NCI-H524 treated with DMSO at 0.1 percent for 48 hours (cell line): ENCODE measurements at regions not wholly inside any gene's neighbourhood (a gene's known extent, or its start where the extent isn't known, plus 50 kb on each side); places are given as distances from the start of the nearest gene placed in this dataset.
"Not testable (repeated sequence)": the region's sequence is repeated elsewhere in the genome, so short reads cannot be mapped to it uniquely, and the experiment has no call there.

Source experiments
- DNase-seq: peaks from one replicate; lab custom pipeline; 2025; lab: John Stamatoyannopoulos, UW

DNA sequence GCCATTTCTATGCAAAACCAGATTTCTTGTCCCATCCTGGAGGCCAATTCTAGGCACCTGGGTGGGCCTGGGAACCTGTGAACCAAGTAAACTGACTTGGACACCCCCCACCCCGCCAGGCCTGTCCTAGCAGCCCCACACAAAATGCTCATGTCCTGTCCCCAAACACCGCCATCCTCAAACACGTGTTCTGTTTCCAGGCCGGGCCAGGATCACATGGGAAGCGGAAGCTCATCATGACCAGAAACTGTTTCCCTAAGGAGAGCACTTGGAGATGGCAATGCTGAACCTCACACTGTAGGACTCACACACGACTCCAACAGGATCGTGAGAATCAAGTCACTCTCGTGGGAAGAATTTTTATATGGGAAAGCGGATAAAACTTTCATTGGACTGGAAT, 78.7 kb upstream of the DRD5 start:
- DNase-seq: not testable (repeated sequence)

DNA sequence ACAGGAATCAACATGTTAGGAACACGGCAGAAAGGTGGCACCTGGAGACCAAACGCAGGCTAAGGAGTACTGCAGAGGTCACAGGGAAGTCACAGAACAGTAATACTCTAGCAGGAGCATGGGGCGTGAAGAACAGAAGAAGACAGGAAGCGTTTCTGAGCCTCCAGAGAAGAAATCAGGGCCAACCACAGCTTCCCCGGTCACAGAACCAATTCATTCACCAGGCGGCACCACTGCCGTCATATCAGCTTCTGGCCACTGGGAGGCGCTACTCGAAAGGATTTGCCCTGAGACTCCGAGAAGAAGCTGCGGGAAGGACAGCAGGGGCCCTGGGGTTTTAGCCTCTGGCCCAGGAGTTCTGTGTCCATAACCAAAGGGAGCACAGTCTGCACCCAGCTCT, 78.0 kb upstream of the DRD5 start:
- no peak for DNase-seq

DNA sequence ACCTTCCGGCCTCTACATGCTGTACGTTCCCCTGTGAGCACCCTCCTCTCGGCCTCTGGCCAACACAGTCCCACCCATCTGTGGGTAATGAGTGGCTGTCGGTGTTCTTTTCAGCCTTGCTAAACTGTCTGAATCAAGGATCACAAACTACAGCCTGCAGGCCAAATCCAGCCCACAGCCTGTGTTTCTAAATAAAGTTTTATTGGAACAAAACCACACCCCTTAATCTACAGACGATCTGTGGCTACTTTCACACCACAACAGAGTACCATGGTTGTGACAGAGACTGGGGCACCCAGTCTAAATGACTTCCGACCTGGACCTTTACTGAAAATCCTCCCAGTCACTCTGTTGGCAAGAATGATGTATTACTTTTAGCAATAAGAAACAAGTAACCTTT, 77.3 kb upstream of the DRD5 start:
- not testable (repeated sequence) for DNase-seq

DNA sequence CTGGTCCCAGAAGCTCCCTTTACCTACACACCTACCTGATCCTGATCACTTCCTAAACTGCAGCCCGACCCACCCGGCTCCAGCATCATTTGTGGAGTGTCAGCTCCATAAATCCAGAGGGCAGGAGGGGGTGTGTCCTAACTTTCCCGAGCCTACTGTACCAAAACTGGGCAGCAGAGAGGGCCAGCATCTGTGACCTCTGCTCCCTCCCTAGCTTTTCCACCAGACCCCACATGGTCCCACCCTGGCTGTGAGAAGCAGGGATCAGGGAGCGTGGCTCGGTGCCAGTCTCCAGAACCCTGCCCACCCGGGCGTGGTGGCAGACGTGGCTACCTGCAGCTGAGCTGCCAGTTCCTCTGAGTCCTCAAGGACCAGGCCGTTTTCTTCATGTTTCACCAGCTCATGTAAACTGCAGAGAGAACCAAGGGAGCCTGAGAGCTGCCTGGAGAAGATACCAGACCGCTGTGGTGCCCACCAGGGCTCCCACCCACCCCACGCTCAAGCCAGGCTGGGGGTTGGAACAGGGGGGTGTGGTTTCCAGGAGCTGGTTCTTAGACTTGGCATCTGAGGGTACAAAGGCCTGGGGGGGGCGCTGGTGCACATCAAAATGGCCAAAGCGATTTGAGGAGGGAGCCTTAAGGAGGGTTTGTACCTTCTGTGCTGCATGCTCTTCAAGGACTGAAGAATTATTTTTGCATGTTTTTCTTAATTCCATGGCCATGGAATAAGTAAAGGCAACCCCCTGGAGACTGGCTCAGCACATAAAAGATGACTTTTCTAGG, 76.7 kb upstream of the DRD5 start:
- DNase-seq: no peak

DNA sequence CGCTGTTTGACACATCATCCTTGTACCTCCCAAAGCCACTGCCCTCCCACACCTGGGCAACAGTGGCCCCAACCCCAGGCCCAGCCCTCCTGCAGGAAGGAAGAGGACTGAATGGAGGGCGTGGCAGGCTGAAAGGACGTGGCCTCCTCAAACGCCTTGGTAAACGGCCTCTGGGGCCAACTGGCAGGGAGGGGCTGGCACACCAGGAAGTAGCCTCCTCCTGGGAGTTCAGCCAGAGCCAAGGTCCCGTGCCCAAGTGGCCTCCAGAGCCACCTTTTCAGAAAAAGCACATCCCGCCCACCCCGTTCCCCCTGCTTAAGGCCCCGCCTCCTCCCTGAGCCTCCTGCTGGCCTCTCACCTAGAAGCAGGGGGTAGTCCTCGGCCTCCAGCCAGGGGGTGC, 74.2 kb upstream of the DRD5 start:
- DNase-seq: not testable (repeated sequence)

DNA sequence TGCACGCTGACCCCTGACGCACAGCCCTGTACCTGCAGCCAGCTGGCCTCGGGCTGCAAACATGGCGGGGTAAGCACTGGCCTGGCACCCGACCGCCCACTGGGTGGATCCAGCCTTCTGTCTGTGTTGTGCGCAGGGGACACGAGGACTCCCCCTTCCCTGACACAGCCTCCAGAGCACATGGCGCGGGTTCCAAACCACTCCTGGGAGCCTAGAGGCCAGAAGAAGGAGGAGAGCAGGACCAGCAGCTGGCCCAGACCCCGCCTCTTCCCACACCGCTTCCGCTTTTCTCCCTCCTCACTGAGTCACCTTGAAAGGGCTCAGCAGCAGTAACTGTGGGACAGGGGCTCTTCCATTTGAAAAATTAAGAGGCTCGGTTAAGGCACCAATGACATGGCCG, 73.5 kb upstream of the DRD5 start:
- not testable (repeated sequence) for DNase-seq

DNA sequence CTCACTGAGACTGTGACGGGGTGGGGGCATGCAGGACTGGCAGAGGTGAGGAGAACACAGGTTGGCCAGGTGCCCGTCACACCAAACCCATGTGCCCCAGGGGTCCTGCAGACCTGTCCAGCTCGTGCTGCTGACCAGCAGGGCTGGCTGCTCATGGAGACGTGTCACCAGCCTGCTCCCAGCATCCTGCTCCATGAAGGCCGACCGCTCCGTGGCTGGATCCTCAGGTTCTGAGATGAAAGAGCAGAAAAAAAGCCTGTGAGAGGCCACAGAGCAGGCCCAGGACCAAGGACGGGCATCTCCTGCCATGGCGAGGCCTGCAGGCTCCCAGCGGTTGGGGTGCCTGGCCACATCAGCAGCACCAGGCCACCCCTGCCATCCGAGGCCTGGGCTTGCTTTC, 71.7 kb upstream of the DRD5 start:
- no peak for DNase-seq

DNA sequence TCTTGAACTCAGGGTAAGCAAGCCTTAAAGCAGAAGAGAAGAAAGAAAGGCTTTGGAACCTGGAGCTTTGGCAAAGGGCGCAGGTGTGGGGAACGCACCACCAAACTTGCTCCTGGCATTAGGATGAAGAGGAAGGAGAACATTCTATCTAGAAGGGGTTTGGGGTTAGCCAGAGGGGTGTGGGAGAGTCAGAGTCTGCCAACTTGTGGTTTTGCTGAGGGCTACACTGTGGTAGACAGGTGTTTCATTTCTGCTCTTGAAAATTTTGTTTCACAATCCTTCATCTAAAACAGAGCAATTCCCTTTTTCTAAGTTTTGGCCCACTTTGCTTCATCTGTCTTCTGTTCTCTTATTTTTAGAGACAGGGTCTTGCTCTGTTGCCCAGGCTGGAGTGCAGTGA, 66.2 kb upstream of the DRD5 start:
- not testable (repeated sequence) for DNase-seq

DNA sequence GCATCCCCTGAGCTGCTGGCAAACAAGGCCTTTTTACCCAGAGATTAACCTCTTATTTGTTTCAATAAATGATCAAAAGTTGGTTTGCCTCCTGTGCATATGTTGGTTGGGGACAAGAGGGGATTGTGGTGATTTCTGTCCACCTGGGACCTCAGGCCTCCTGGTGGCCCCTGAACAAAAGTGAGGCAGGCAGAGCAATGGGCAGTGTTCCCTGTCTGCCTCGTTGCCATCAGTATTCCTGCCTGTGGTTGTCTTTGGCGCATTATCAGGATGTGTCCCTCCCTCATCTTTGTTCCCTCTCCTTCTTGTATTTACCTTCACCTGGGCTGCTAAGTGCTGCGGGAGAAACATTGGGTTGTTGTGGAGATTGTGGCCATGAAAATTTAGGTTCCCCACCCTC, 65.3 kb upstream of the DRD5 start:
- DNase-seq: no peak

DNA sequence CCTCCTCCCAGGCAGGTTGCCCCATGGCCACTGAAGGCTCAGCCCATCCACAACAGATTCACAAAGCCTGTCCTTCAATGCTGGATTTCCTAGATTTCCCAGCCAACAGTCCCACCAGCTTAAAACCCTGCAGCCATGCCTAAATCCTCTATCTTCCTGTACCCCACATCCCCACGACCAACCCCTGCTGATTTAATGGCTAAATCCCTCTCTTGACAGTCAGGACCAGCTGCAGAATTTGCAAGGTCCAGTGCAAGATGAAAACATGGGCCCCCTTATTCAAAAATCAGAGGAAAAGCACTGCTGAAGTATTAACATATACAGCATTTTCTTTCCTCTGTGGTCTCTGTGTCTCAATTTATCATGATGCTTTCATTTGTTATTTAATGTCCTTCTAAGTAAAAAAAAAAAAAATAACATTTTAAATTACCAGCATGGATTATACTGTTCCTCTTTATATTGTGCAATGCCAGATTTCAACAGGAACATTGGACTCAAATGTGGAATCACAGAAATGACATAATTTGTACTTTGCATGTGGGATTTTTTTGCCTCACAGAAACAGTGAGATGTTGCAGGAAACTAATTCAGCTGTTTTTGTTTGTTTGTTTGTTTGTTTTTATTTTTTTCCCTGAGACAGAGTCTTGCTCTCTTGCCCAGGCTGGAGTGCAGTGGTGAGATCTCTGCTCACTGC, 63.0 kb upstream of the DRD5 start:
- DNase-seq: not testable (repeated sequence)

DNA sequence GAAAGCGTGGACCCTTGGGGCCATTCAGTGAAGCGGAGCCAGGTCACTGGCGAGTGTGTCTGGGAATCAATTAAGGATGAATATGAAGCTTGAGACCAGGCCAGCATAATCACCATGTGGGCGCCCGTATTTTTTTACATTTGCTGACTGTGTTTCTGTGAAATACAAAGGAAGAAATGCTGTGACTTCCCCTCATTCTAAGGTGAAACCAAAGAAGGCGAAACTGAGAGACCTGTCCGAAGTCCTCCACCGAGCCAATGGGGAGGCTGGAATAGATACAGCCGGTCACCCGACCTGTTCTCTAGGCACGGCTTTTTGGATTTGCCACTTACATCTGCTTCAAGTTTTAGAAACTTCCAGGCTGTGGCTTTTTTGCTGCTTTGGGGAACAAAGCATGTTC, 59.3 kb upstream of the DRD5 start:
- DNase-seq: not testable (repeated sequence)
